Breast epithelium (tissue), 4 donors: ENCODE measurements at regions not wholly inside any gene's neighbourhood (a gene's known extent, or its start where the extent isn't known, plus 50 kb on each side); places are given as distances from the start of the nearest gene placed in this dataset.
"Not testable (repeated sequence)": the region's sequence is repeated elsewhere in the genome, so short reads cannot be mapped to it uniquely, and the experiment has no call there.

Experiments used
- DNase-seq, 2 donors: peaks; one replicate each; pipeline ENCODE4 v3.0.0-alpha.2; 2019; ENCODE audit warnings: low spot score in 2 of 2
- H3K27ac ChIP-seq, 2 donors: fragments of 200-600 bp; sonication (generic) in 1 of 2; one replicate each; pipeline ENCODE4 v1.5.1; 2016 to 2019; ENCODE audit warnings: mild to moderate bottlenecking in 1 of 2
- H3K27me3 ChIP-seq, 2 donors: fragments of 200-600 bp; sonication (generic) in 1 of 2; one replicate each; pipeline versions ENCODE4 v1.5.1 to v1.6.0; 2017 to 2019; ENCODE audit warnings: control low read depth in 1 of 2, mild to moderate bottlenecking in 1 of 2
- H3K36me3 ChIP-seq: fragments of 200-600 bp; one replicate; pipeline ENCODE4 v1.5.1; 2019
- H3K4me1 ChIP-seq, 2 donors: fragments of 200-600 bp; sonication (generic); one replicate each; pipeline ENCODE4 v1.5.1; 2016 to 2019; ENCODE audit warnings: control low read depth in 1 of 2
- H3K4me3 ChIP-seq, 3 donors: fragments of 200-600 bp; sonication (generic); 1 replicate in 2 of 3; 2 replicates in 1 of 3; pipeline ENCODE4 v1.5.1; 2016 to 2019; ENCODE audit warnings: mild to moderate bottlenecking in 3 of 3, moderate library complexity in 2 of 3
- H3K9me3 ChIP-seq, 2 donors: fragments of 200-600 bp; sonication (generic) in 1 of 2; one replicate each; pipeline ENCODE4 v1.5.1; 2016 to 2019; ENCODE audit warnings: control low read depth in 1 of 2
- CTCF ChIP-seq, 3 donors: fragments of 450-650 bp; IDR thresholded peaks; one replicate each; pipeline ENCODE4 v1.5.1; 2016 to 2017; ENCODE audit warnings: antibody characterized with exemption in 3 of 3, mild to moderate bottlenecking in 3 of 3, moderate library complexity in 3 of 3
- POLR2A ChIP-seq: fragments of 450-650 bp; IDR thresholded peaks from one replicate; pipeline ENCODE4 v1.6.1; 2016; ENCODE audit warnings: antibody characterized with exemption, mild to moderate bottlenecking, moderate library complexity
- POLR2AphosphoS5 ChIP-seq, 3 donors: sonication (generic); formaldehyde crosslinking; IDR thresholded peaks; one replicate each; pipeline ENCODE4 v1.6.1; 2017; ENCODE audit warnings: antibody characterized with exemption in 3 of 3
- intact Hi-C: fragments of 100-400 bp; cut with DNase I; formaldehyde crosslinking; loops from one replicate; pipeline ENCODE4 v1.15.1; 2023; ENCODE audit warnings: low total_unique reads

DNA sequence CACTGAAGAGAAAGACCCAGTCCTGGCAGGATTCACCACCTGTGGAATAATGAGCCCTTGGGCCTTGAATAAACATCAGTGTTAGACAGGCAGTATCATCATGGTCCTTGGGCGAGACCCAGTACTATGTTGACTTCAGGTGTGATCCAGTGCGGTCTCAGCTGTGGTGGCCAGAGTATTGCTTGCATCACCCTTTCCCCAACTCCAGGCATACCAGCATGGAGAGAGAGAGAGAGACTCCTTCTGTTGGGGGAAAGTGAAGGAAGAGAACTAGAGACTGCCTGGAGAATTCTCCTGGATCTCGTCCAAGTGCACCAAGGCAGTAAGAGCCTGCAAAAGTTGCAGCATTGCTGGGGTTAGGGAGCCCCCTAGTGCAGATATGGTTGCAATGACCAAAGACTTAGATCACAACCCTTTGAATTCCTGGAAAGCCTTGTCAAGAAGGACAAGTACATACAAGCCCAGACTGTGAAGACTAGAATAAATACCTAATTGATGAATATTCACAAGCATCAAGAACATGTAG lies 61.1 kb upstream of the VAMP7 start:
- Histone ChIP-seq H3K4me3 (no peak overlapping the region), H3K4me1 (no peaks in the 10 kb centered on the region), H3K27me3 (no peaks in the 10 kb centered on the region), H3K27ac (no peak overlapping the region), H3K36me3 (no peaks in the 10 kb centered on the region), H3K9me3 (peaks cover 3% of the 10 kb centered on the region in 2 donors)
- no peak for TF ChIP-seq POLR2A
- peak in 2 of 3 donors; percentile 41 to 49 for TF ChIP-seq CTCF (IDR thresholded peaks at IDR 0.05)
- TF ChIP-seq POLR2AphosphoS5 (IDR thresholded peaks at IDR 0.05): no peak
- intact Hi-C loops: no loop called here
- DNase-seq: peak in 1 of 2 donors; percentile 27

DNA sequence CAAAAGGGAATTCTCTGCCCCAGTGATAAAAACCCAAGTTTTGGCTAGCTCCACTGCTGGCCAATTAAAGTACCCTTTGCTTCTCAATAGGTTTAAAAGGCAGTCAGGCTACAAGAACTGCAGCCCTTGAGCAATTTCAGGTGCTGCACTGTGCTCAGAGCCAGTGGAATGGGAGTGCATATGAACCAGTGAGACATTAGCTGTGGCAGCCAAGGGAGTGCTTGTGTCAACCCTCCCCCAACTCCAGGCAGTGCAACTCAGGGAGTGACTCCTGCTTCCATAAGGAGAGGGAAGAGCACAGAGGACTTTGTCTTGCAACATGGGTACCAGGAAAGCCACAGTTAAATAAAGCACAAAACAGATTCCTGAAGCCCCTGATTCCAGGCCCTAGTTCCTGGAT lies 61.6 kb upstream of the VAMP7 start:
- no peaks in the 10 kb centered on the region for H3K36me3 ChIP-seq
- no peaks in the 10 kb centered on the region for H3K27me3 ChIP-seq
- H3K27ac ChIP-seq: no peak overlapping the region
- intact Hi-C loops: no loop called here
- no peaks in the 10 kb centered on the region for H3K4me1 ChIP-seq
- DNase-seq: no peak
- H3K9me3 ChIP-seq: peaks cover 6 to 8% of the 10 kb centered on the region in 2 donors
- no peak for TF ChIP-seq CTCF (IDR thresholded peaks at IDR 0.05)
- TF ChIP-seq POLR2A: no peak
- no peak for TF ChIP-seq POLR2AphosphoS5 (IDR thresholded peaks at IDR 0.05)
- H3K4me3 ChIP-seq: no peak overlapping the region

GRCh38 chrX:155814391-155814790 lies 66.8 kb upstream of the VAMP7 start:
- H3K36me3 ChIP-seq, H3K27me3 ChIP-seq, DNase-seq, H3K4me3 ChIP-seq, H3K4me1 ChIP-seq, intact Hi-C loops, H3K27ac ChIP-seq: not testable (repeated sequence)
- H3K9me3 ChIP-seq: peaks cover 6 to 10% of the 10 kb centered on the region in 2 donors

- Histone ChIP-seq H3K27ac (no peak overlapping the region), H3K4me3 (no peak overlapping the region), H3K4me1 (no peaks in the 10 kb centered on the region), H3K36me3 (no peaks in the 10 kb centered on the region), H3K27me3 (no peaks in the 10 kb centered on the region), H3K9me3 (no peaks in the 10 kb centered on the region)
- intact Hi-C loops: no loop called here
- TF ChIP-seq POLR2AphosphoS5 (IDR thresholded peaks at IDR 0.05) (no peak), POLR2A (no peak), CTCF (IDR thresholded peaks at IDR 0.05) (no peak)
- DNase-seq: no peak
Observed at GRCh38 chrX:155779831-155780230, 101.3 kb upstream of the VAMP7 start.

DNA sequence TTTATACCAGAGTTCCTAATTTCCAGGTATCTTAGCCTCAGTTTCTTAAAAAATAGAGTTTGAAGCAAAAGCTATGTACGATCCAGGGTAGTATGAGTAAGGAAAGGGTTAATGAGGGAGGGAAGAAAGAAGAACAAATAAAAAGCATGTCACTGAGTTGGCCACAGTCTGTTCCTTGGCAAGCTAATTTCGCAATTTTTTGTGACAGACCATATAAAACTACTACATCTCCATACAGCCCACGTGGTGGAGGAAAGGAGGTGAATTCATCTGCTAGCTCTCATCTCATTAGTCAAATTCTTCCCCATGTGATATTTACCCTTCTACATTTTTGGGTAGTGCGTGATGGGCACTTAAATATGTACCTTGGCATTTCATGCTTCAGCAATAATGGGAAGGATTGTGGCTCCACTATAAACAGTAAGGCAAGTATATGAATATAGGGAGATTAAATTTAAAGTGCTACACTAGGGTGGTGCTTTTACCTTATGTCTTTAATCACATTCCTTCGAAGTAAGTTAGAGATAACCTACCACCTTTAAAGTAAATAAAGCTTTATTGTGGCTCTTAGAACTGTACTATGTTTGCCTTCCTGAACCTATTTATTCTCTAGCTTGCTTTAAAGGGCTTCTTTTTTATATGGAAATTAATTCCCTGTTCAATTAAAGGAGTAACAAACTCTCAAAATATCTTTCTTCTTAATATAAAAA lies 102.1 kb upstream of the VAMP7 start:
- TF ChIP-seq POLR2AphosphoS5 (IDR thresholded peaks at IDR 0.05) (no peak), POLR2A (no peak), CTCF (IDR thresholded peaks at IDR 0.05) (no peak)

More for the DNA sequence above, 102.1 kb upstream of the VAMP7 start:
- Histone ChIP-seq H3K4me3 (no peak overlapping the region), H3K4me1 (no peaks in the 10 kb centered on the region), H3K27ac (no peak overlapping the region), H3K27me3 (no peaks in the 10 kb centered on the region), H3K36me3 (no peaks in the 10 kb centered on the region), H3K9me3 (no peaks in the 10 kb centered on the region)
- DNase-seq: no peak
- intact Hi-C loops: no loop called here
